ENCODE measurements at regions not wholly inside any gene's neighbourhood (a gene's known extent, or its start where the extent isn't known, plus 50 kb on each side); places are given as distances from the start of the nearest gene placed in this dataset.

DNA sequence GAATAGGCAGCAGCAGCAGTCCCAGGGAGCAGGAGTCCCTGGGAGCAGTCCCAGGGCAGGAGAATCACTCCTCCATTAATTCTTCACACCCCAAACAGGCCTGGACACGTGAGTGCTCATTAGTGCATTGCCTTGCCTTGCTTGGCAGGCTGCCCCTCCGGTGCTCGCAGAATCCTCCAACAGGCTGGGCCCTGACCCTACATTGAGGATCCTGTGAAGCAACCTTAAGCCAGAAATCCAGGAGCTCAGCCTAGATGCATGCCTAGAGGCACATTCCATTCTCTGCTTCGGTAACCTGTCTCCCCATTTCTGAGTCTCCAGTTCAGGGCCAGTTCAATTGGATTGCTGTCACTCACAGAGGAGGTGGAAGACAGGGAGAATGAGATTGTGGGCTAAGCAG, 97.4 kb upstream of the LRATD1 start:
- Histone ChIP-seq H3K79me1 (ENCODE audit: low read depth, low read length) (no peaks in the 10 kb centered on the region), H3K4me2 (ENCODE audit: insufficient read depth, low read length, poor library complexity, severe bottlenecking) (no peak overlapping the region), H2AK5ac (ENCODE audit: low read depth, low read length) (no peak overlapping the region), H3K27ac (replicated peaks; ENCODE audit: low read length) (no peak overlapping the region), H3K36me3 (replicated peaks in 1 of 2; ENCODE audit: control insufficient read depth in 2 of 2, insufficient read depth in 2 of 2, low read length in 2 of 2) (no peaks in the 10 kb centered on the region), H2BK120ac (ENCODE audit: low read depth, low read length) (no peak overlapping the region), H3K4me1 (ENCODE audit: control insufficient read depth in 2 of 2, insufficient read depth in 1 of 2, low read depth in 1 of 2, low read length in 2 of 2) (no peaks in the 10 kb centered on the region), H3K4ac (ENCODE audit: low read length) (no peak overlapping the region), H4K91ac (ENCODE audit: low read depth, low read length, poor library complexity) (no peak overlapping the region), H2AFZ (ENCODE audit: low read length) (no peak overlapping the region), H3K18ac (ENCODE audit: low read length) (no peak overlapping the region), H3K27me3 (ENCODE audit: control insufficient read depth in 3 of 3, insufficient read depth in 3 of 3, low read depth in 1 of 3, low read length in 3 of 3) (no peaks in the 10 kb centered on the region), H2BK15ac (ENCODE audit: low read length) (no peak overlapping the region), H2BK12ac (ENCODE audit: low read length) (no peak overlapping the region), H2BK5ac (ENCODE audit: low read length) (no peak overlapping the region), H3K4me3 (ENCODE audit: low read length in 2 of 2) (no peak overlapping the region), H3K9ac (ENCODE audit: low read depth, low read length, poor library complexity) (no peak overlapping the region), H4K8ac (ENCODE audit: low read depth, low read length) (no peak overlapping the region), H3K23ac (ENCODE audit: low read depth, low read length, poor library complexity) (no peak overlapping the region), H3K9me3 (replicated peaks in 1 of 2; ENCODE audit: control insufficient read depth in 2 of 2, insufficient read depth in 1 of 2, low read depth in 1 of 2, low read length in 2 of 2) (no peaks in the 10 kb centered on the region), H3K14ac (ENCODE audit: low read length) (no peak overlapping the region)
- no CpG with 5 or more reads among the region's 4 CpGs for WGBS, 2 donors (ENCODE audit: extremely low coverage in 2 of 2, insufficient read length in 2 of 2, insufficient replicate concordance in 1 of 2)
- no peak for DNase-seq (ENCODE audit: low spot score)

- no peak overlapping the region for H3K4me2 ChIP-seq (ENCODE audit: insufficient read depth, low read length, poor library complexity, severe bottlenecking)
- H3K4ac ChIP-seq (ENCODE audit: low read length) = no peak overlapping the region
- WGBS, 2 donors (ENCODE audit: extremely low coverage in 2 of 2, insufficient read length in 2 of 2, insufficient replicate concordance in 1 of 2) = no CpG with 5 or more reads among the region's 4 CpGs
Measured at GRCh38 chr2:14536976-14537375, 95.5 kb upstream of the LRATD1 start.

DNA sequence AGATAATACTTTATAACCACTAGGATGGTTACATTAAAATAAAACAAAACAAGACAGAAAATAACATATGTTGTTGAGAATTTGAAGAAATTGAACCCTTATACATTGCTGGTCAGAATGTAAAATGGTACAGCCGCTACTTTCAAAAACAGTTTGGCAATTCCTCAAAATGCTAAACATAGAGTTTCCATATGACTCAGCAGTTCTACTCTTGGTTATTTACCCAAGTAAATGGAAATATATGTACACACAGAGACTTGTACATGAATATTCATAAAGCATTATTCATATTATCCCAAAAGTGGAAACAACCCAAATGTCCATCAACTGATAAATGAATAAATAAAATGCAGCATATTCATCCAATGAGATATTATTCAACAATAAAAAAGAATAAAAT, 92.5 kb upstream of the LRATD1 start:
- H2BK120ac ChIP-seq (ENCODE audit: low read depth, low read length) = no peak overlapping the region
- no peak for DNase-seq (ENCODE audit: low spot score)
- H3K79me1 ChIP-seq (ENCODE audit: low read depth, low read length) = no peaks in the 10 kb centered on the region
- no peak overlapping the region for H2AFZ ChIP-seq (ENCODE audit: low read length)
- H4K8ac ChIP-seq (ENCODE audit: low read depth, low read length) = no peak overlapping the region
- H2BK5ac ChIP-seq (ENCODE audit: low read length) = no peak overlapping the region
- no peaks in the 10 kb centered on the region for H3K4me1 ChIP-seq (ENCODE audit: control insufficient read depth in 2 of 2, insufficient read depth in 1 of 2, low read depth in 1 of 2, low read length in 2 of 2)
- no peak overlapping the region for H3K23ac ChIP-seq (ENCODE audit: low read depth, low read length, poor library complexity)
- no peak overlapping the region for H3K14ac ChIP-seq (ENCODE audit: low read length)
- no peak overlapping the region for H2BK12ac ChIP-seq (ENCODE audit: low read length)
- H4K91ac ChIP-seq (ENCODE audit: low read depth, low read length, poor library complexity) = no peak overlapping the region
- H2AK5ac ChIP-seq (ENCODE audit: low read depth, low read length) = no peak overlapping the region
- H2BK15ac ChIP-seq (ENCODE audit: low read length) = no peak overlapping the region
- H3K9me3 ChIP-seq (replicated peaks in 1 of 2; ENCODE audit: control insufficient read depth in 2 of 2, insufficient read depth in 1 of 2, low read depth in 1 of 2, low read length in 2 of 2) = peaks cover 0 to 2% of the 10 kb centered on the region in 2 donors
- no peak overlapping the region for H3K4me3 ChIP-seq (ENCODE audit: low read length in 2 of 2)
- no peaks in the 10 kb centered on the region for H3K36me3 ChIP-seq (replicated peaks in 1 of 2; ENCODE audit: control insufficient read depth in 2 of 2, insufficient read depth in 2 of 2, low read length in 2 of 2)
- no CpG with 5 or more reads among the region's 1 CpG for WGBS, 2 donors (ENCODE audit: extremely low coverage in 2 of 2, insufficient read length in 2 of 2, insufficient replicate concordance in 1 of 2)
- H3K18ac ChIP-seq (ENCODE audit: low read length) = no peak overlapping the region
- H3K4ac ChIP-seq (ENCODE audit: low read length) = no peak overlapping the region
- H3K27me3 ChIP-seq (ENCODE audit: control insufficient read depth in 3 of 3, insufficient read depth in 3 of 3, low read depth in 1 of 3, low read length in 3 of 3) = no peaks in the 10 kb centered on the region
- H3K9ac ChIP-seq (ENCODE audit: low read depth, low read length, poor library complexity) = no peak overlapping the region
- no peak overlapping the region for H3K27ac ChIP-seq (replicated peaks; ENCODE audit: low read length)
- H3K4me2 ChIP-seq (ENCODE audit: insufficient read depth, low read length, poor library complexity, severe bottlenecking) = no peak overlapping the region

More at GRCh38 chr2:14536976-14537375, 95.5 kb upstream of the LRATD1 start:
- Histone ChIP-seq H4K8ac (ENCODE audit: low read depth, low read length) (no peak overlapping the region), H3K23ac (ENCODE audit: low read depth, low read length, poor library complexity) (no peak overlapping the region), H3K79me1 (ENCODE audit: low read depth, low read length) (no peaks in the 10 kb centered on the region), H3K9ac (ENCODE audit: low read depth, low read length, poor library complexity) (no peak overlapping the region), H2BK120ac (ENCODE audit: low read depth, low read length) (no peak overlapping the region), H3K4me1 (ENCODE audit: control insufficient read depth in 2 of 2, insufficient read depth in 1 of 2, low read depth in 1 of 2, low read length in 2 of 2) (no peaks in the 10 kb centered on the region), H2BK5ac (ENCODE audit: low read length) (no peak overlapping the region), H3K18ac (ENCODE audit: low read length) (no peak overlapping the region), H3K9me3 (replicated peaks in 1 of 2; ENCODE audit: control insufficient read depth in 2 of 2, insufficient read depth in 1 of 2, low read depth in 1 of 2, low read length in 2 of 2) (no peaks in the 10 kb centered on the region), H2BK15ac (ENCODE audit: low read length) (no peak overlapping the region), H3K14ac (ENCODE audit: low read length) (no peak overlapping the region), H3K27ac (replicated peaks; ENCODE audit: low read length) (no peak overlapping the region), H3K4me3 (ENCODE audit: low read length in 2 of 2) (no peak overlapping the region), H2AK5ac (ENCODE audit: low read depth, low read length) (no peak overlapping the region), H3K27me3 (ENCODE audit: control insufficient read depth in 3 of 3, insufficient read depth in 3 of 3, low read depth in 1 of 3, low read length in 3 of 3) (no peaks in the 10 kb centered on the region), H3K36me3 (replicated peaks in 1 of 2; ENCODE audit: control insufficient read depth in 2 of 2, insufficient read depth in 2 of 2, low read length in 2 of 2) (no peaks in the 10 kb centered on the region), H2AFZ (ENCODE audit: low read length) (no peak overlapping the region), H2BK12ac (ENCODE audit: low read length) (no peak overlapping the region), H4K91ac (ENCODE audit: low read depth, low read length, poor library complexity) (no peak overlapping the region)
- DNase-seq (ENCODE audit: low spot score) = no peak

GRCh38 chr2:14543284-14543683, 89.2 kb upstream of the LRATD1 start:
- Histone ChIP-seq H3K4ac (ENCODE audit: low read length) (no peak overlapping the region), H3K9me3 (replicated peaks in 1 of 2; ENCODE audit: control insufficient read depth in 2 of 2, insufficient read depth in 1 of 2, low read depth in 1 of 2, low read length in 2 of 2) (peaks cover 0 to 2% of the 10 kb centered on the region in 2 donors), H4K91ac (ENCODE audit: low read depth, low read length, poor library complexity) (no peak overlapping the region), H4K8ac (ENCODE audit: low read depth, low read length) (no peak overlapping the region), H2BK12ac (ENCODE audit: low read length) (no peak overlapping the region), H3K27ac (replicated peaks; ENCODE audit: low read length) (no peak overlapping the region), H3K4me1 (ENCODE audit: control insufficient read depth in 2 of 2, insufficient read depth in 1 of 2, low read depth in 1 of 2, low read length in 2 of 2) (no peaks in the 10 kb centered on the region), H3K14ac (ENCODE audit: low read length) (no peak overlapping the region), H2BK15ac (ENCODE audit: low read length) (no peak overlapping the region), H2AFZ (ENCODE audit: low read length) (no peak overlapping the region), H2AK5ac (ENCODE audit: low read depth, low read length) (no peak overlapping the region), H3K36me3 (replicated peaks in 1 of 2; ENCODE audit: control insufficient read depth in 2 of 2, insufficient read depth in 2 of 2, low read length in 2 of 2) (no peaks in the 10 kb centered on the region), H3K18ac (ENCODE audit: low read length) (no peak overlapping the region), H3K9ac (ENCODE audit: low read depth, low read length, poor library complexity) (no peak overlapping the region), H2BK5ac (ENCODE audit: low read length) (no peak overlapping the region), H2BK120ac (ENCODE audit: low read depth, low read length) (no peak overlapping the region), H3K4me2 (ENCODE audit: insufficient read depth, low read length, poor library complexity, severe bottlenecking) (no peak overlapping the region), H3K79me1 (ENCODE audit: low read depth, low read length) (no peaks in the 10 kb centered on the region), H3K23ac (ENCODE audit: low read depth, low read length, poor library complexity) (no peak overlapping the region), H3K4me3 (ENCODE audit: low read length in 2 of 2) (no peak overlapping the region), H3K27me3 (ENCODE audit: control insufficient read depth in 3 of 3, insufficient read depth in 3 of 3, low read depth in 1 of 3, low read length in 3 of 3) (no peaks in the 10 kb centered on the region)
- WGBS, 2 donors (ENCODE audit: extremely low coverage in 2 of 2, insufficient read length in 2 of 2, insufficient replicate concordance in 1 of 2) = no CpG with 5 or more reads among the region's 4 CpGs
- DNase-seq (ENCODE audit: low spot score) = no peak

Measured in neuronal stem cell (in vitro differentiated cells).